HepG2 (cell line): ENCODE measurements at regions not wholly inside any gene's neighbourhood (a gene's known extent, or its start where the extent isn't known, plus 50 kb on each side); places are given as distances from the start of the nearest gene placed in this dataset.

Experiments used
- ATAC-seq: fragments of 200-7000 bp; cut with Tn5 transposase; 3 replicates; pipeline ENCODE4 v1.9.1; 2020; ENCODE audit warnings: mild to moderate bottlenecking, moderate library complexity
- BruUV-seq: library from RNA; stranded (reverse); fragments of 400-500 nt; replicated peaks from 2 replicates; lab custom pipeline; 2021; lab: Mats Ljungman, UMichigan
- CTCF ChIA-PET: fragments of 300-600 bp; formaldehyde crosslinking; extraction: SDS; loops from one replicate; lab custom pipeline; 2021; ENCODE audit warnings: low total read pairs, inconsistent platforms, low intra/inter-chr PET ratio; lab: Yijun Ruan, JAX
- POLR2A ChIA-PET: fragments of 350-600 bp; sonication (Branson Sonifier 250); formaldehyde crosslinking; loops from one replicate; lab custom pipeline; 2020; ENCODE audit warnings: antibody characterized with exemption, inconsistent platforms; lab: Yijun Ruan, JAX
- DNase-seq: peaks from one replicate; pipeline ENCODE4 v3.0.0-alpha.2; 2015; ENCODE audit warnings: low spot score
- FAIRE-seq: peaks from 3 replicates; lab custom pipeline; 2011; peaks lifted over from hg19 to GRCh38; lab: Jason Lieb, UNC
- H2AFZ ChIP-seq: one replicate; pipeline ENCODE4 v1.6.1; 2011; ENCODE audit warnings: low read length, inconsistent platforms
- H3K27ac ChIP-seq: fragments of 300-600 bp; 3 replicates; pipeline ENCODE4 v1.8.0; 2011; ENCODE audit warnings: mixed run types, mild to moderate bottlenecking, mixed read lengths, low read length, inconsistent platforms; ENCODE audit not compliant: insufficient read depth; ENCODE audit errors: extremely low read length
- H3K27me3 ChIP-seq, 2 experiments: fragments of 200-600 bp in 1 of 2; 2 replicates in 1 of 2; 3 replicates in 1 of 2; pipeline versions ENCODE4 v1.6.0 to v1.8.0; 2011; ENCODE audit warnings: low read length in 2 of 2, mild to moderate bottlenecking in 2 of 2, moderate library complexity in 2 of 2, inconsistent platforms in 1 of 2; ENCODE audit not compliant: insufficient read depth in 2 of 2, control insufficient read depth in 1 of 2
- H3K36me3 ChIP-seq, 2 experiments: fragments of 200-600 bp in 1 of 2; replicated peaks in 1 of 2; 2 replicates in 1 of 2; 3 replicates in 1 of 2; pipeline versions ENCODE4 v1.5.1 to v1.8.0; 2011; ENCODE audit warnings: low read length in 2 of 2, inconsistent platforms in 1 of 2; ENCODE audit not compliant: insufficient read depth in 2 of 2, control insufficient read depth in 1 of 2
- H3K4me1 ChIP-seq: 2 replicates; pipeline ENCODE4 v1.5.1; 2012; ENCODE audit warnings: low read length, inconsistent platforms; ENCODE audit not compliant: insufficient read depth
- H3K4me2 ChIP-seq: 2 replicates; pipeline ENCODE4 v1.6.0; 2011; ENCODE audit warnings: low read depth, low read length, inconsistent platforms
- H3K4me3 ChIP-seq, 3 experiments: fragments of 200-600 bp in 1 of 3; sonication (generic), shearing (Covaris generic) in 1 of 3; replicated peaks in 1 of 3; 2 replicates each; pipeline ENCODE4 v1.5.1; 2011 to 2016; ENCODE audit warnings: low read length in 3 of 3, inconsistent platforms in 2 of 3, low read depth in 2 of 3, mild to moderate bottlenecking in 2 of 3, control low read depth in 1 of 3, mixed read lengths in 1 of 3; ENCODE audit not compliant: insufficient read depth in 1 of 3
- H3K79me2 ChIP-seq: one replicate; pipeline ENCODE4 v1.6.1; 2011; ENCODE audit warnings: low read length, inconsistent platforms; ENCODE audit not compliant: insufficient read depth
- H3K9ac ChIP-seq: 2 replicates; pipeline ENCODE4 v1.6.0; 2011; ENCODE audit warnings: mild to moderate bottlenecking, low read depth, low read length, inconsistent platforms; ENCODE audit not compliant: insufficient read depth
- H3K9me3 ChIP-seq: 2 replicates; pipeline ENCODE4 v1.5.1; 2012; ENCODE audit warnings: mild to moderate bottlenecking, low read length
- H4K20me1 ChIP-seq: 2 replicates; pipeline ENCODE4 v1.6.0; 2011; ENCODE audit warnings: inconsistent platforms, mild to moderate bottlenecking, low read length, moderate library complexity; ENCODE audit not compliant: insufficient read depth
- ATF7 ChIP-seq, 2 experiments: fragments of 450-650 bp in 1 of 2; sonication (generic) in 1 of 2; formaldehyde crosslinking in 1 of 2; IDR thresholded peaks; 2 replicates each; pipeline versions ENCODE4 v1.4.0 to v1.6.1; 2016 to 2020; ENCODE audit warnings: antibody characterized with exemption in 1 of 2, mild to moderate bottlenecking in 1 of 2, missing genetic modification reagents in 1 of 2
- CBX5 ChIP-seq: sonication (generic); formaldehyde crosslinking; IDR thresholded peaks from 2 replicates; pipeline ENCODE4 v1.4.0; 2020; ENCODE audit warnings: missing genetic modification reagents, borderline replicate concordance
- DZIP1 ChIP-seq: sonication (generic); formaldehyde crosslinking; IDR thresholded peaks from 2 replicates; pipeline ENCODE4 v1.5.0; 2020; ENCODE audit warnings: mild to moderate bottlenecking, missing genetic modification reagents
- GFI1 ChIP-seq: sonication (generic); formaldehyde crosslinking; IDR thresholded peaks from 2 replicates; pipeline ENCODE4 v1.5.0; 2020; ENCODE audit warnings: missing genetic modification reagents, mild to moderate bottlenecking, borderline replicate concordance
- HOXA5 ChIP-seq: sonication (generic); formaldehyde crosslinking; IDR thresholded peaks from 2 replicates; pipeline ENCODE4 v1.4.0; 2020; ENCODE audit warnings: missing genetic modification reagents
- ISX ChIP-seq: sonication (generic); formaldehyde crosslinking; conservative IDR thresholded peaks from 2 replicates; pipeline ENCODE4 v1.5.0; 2020; ENCODE audit warnings: missing genetic modification reagents
- NFYB ChIP-seq: sonication (generic); formaldehyde crosslinking; IDR thresholded peaks from 2 replicates; pipeline ENCODE4 v1.4.0; 2020; ENCODE audit warnings: missing genetic modification reagents
- NR0B2 ChIP-seq: sonication (generic); formaldehyde crosslinking; IDR thresholded peaks from 2 replicates; pipeline ENCODE4 v1.4.0; 2020; ENCODE audit warnings: mild to moderate bottlenecking, missing genetic modification reagents
- SATB2 ChIP-seq: sonication (generic); formaldehyde crosslinking; IDR thresholded peaks from 2 replicates; pipeline ENCODE4 v1.5.0; 2020; ENCODE audit warnings: missing genetic modification reagents
- SNRNP70 ChIP-seq: fragments of 200-400 bp; formaldehyde crosslinking; IDR thresholded peaks from 2 replicates; pipeline ENCODE4 v1.6.1; 2017; ENCODE audit warnings: mild to moderate bottlenecking, low read depth, low read length, moderate library complexity
- ZNF264 ChIP-seq: sonication (generic); formaldehyde crosslinking; IDR thresholded peaks from 2 replicates; pipeline ENCODE4 v1.4.0; 2020; ENCODE audit warnings: missing genetic modification reagents
- ZNF30 ChIP-seq: sonication (generic); formaldehyde crosslinking; IDR thresholded peaks from 2 replicates; pipeline ENCODE4 v1.5.0; 2020; ENCODE audit warnings: mild to moderate bottlenecking, missing genetic modification reagents
- WGBS: methylation state at CpG from one replicate; pipeline ENCODE4 v1.1.6; 2017; ENCODE audit warnings: low lambda C conversion rate; 5-methylcytosine and 5-hydroxymethylcytosine counted together
- in situ Hi-C: cut with HindIII; loops from 2 replicates; pipeline ENCODE4 v1.10.0; 2017; ENCODE audit warnings: low pct_unique_long_range_greater_than_20kb; ENCODE audit not compliant: extremely low pct_ligation_motif_present
- intact Hi-C: fragments of 100-400 bp; cut with micrococcal nuclease; formaldehyde crosslinking; loops from one replicate; pipeline ENCODE4 v1.10.0; 2022; ENCODE audit not compliant: unreplicated experiment

- no peak for TF ChIP-seq ISX (CRISPR knock-in tag)
Measured at GRCh38 chr9:85117831-85118230, 448.3 kb downstream of the NTRK2 start (continued).

GRCh38 chr9:85115473-85115872 is 445.9 kb downstream of the NTRK2 start:
- no peak overlapping the region for H3K4me3 ChIP-seq
- no peaks in the 10 kb centered on the region for H3K36me3 ChIP-seq
- no peaks in the 10 kb centered on the region for H3K27me3 ChIP-seq
- BruUV-seq = no TSS peak
- no peaks in the 10 kb centered on the region for H3K79me2 ChIP-seq
- in situ Hi-C loops (no loop called here), intact Hi-C loops (no loop called here)
- no peak overlapping the region for H3K4me2 ChIP-seq
- CTCF ChIA-PET = no interaction called here
- ATAC-seq (no peak), FAIRE-seq (no peak), DNase-seq (no peak)
- POLR2A ChIA-PET = no interaction called here
- TF ChIP-seq HOXA5 (no peak), ATF7 (IDR thresholded peaks at IDR 0.05) (no peak), ATF7 (CRISPR knock-in tag; IDR thresholded peaks at IDR 0.05) (no peak), NFYB (CRISPR knock-in tag) (no peak), SNRNP70 (no peak), GFI1 (CRISPR knock-in tag) (no peak), DZIP1 (CRISPR knock-in tag) (no peak), NR0B2 (CRISPR knock-in tag) (no peak), CBX5 (CRISPR knock-in tag) (no peak), ZNF30 (no peak), ZNF264 (CRISPR knock-in tag) (no peak), SATB2 (no peak)
- no peak overlapping the region for H3K27ac ChIP-seq
- H4K20me1 ChIP-seq = no peaks in the 10 kb centered on the region
- no peak overlapping the region for H2AFZ ChIP-seq
- no peaks in the 10 kb centered on the region for H3K9me3 ChIP-seq
- H3K4me1 ChIP-seq = no peaks in the 10 kb centered on the region
- WGBS = 0% methylated on average over 2 of the region's 2 CpGs
- H3K9ac ChIP-seq = no peak overlapping the region
